Transverse colon (tissue), 4 donors: ENCODE measurements at regions not wholly inside any gene's neighbourhood (a gene's known extent, or its start where the extent isn't known, plus 50 kb on each side); places are given as distances from the start of the nearest gene placed in this dataset.

Source experiments
- EP300 ChIP-seq: sonication (generic); formaldehyde crosslinking; IDR thresholded peaks from one replicate; pipeline ENCODE4 v1.6.1; 2017; ENCODE audit warnings: antibody characterized with exemption, low read depth
- POLR2A ChIP-seq: fragments of 450-650 bp; IDR thresholded peaks from one replicate; pipeline ENCODE4 v1.6.1; 2016; ENCODE audit warnings: antibody characterized with exemption, mild to moderate bottlenecking, moderate library complexity
- POLR2AphosphoS5 ChIP-seq, 3 donors: sonication (generic); formaldehyde crosslinking; IDR thresholded peaks; one replicate each; pipeline ENCODE4 v1.6.1; 2016; ENCODE audit warnings: antibody characterized with exemption in 3 of 3
- TF ChIP-seq, protein P1 (sequence below), 5 experiments: fragments of 200-600 bp in 3 of 5; fragments of 450-650 bp in 2 of 5; sonication (generic) in 3 of 5; IDR thresholded peaks; 1 replicate in 2 of 5; 2 replicates in 3 of 5; pipeline ENCODE4 v1.5.1; 2016 to 2017; ENCODE audit warnings: antibody characterized with exemption in 5 of 5, inconsistent platforms in 3 of 5, mild to moderate bottlenecking in 2 of 5, moderate library complexity in 1 of 5

DNA sequence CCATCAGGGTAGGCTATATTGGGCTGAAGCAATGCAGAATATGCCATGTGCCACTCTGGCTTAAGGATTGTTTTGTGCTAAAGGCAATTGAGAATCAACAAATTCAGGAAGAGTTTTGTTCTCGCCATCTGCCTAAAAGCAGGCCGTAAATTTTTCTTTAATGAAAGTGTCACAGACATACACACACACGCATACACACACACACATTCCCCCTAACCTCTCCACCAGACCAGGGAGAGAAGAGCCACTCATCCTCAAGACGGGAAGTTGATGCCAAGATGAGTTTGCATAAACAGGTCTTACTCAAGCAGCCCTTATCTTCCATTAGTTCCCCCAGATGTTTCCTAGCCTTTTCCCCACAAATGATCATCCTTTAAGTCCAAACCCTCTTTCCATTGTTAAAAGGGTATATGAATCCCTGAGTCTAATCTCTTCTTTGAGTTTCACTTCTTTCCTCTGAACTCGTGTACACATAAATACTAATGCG is 59.6 kb upstream of the TRIM24 start:
- TF ChIP-seq POLR2A (no peak), POLR2AphosphoS5 (IDR thresholded peaks at IDR 0.05) (no peak), EP300 (no peak)
- TF ChIP-seq, protein P1, sequence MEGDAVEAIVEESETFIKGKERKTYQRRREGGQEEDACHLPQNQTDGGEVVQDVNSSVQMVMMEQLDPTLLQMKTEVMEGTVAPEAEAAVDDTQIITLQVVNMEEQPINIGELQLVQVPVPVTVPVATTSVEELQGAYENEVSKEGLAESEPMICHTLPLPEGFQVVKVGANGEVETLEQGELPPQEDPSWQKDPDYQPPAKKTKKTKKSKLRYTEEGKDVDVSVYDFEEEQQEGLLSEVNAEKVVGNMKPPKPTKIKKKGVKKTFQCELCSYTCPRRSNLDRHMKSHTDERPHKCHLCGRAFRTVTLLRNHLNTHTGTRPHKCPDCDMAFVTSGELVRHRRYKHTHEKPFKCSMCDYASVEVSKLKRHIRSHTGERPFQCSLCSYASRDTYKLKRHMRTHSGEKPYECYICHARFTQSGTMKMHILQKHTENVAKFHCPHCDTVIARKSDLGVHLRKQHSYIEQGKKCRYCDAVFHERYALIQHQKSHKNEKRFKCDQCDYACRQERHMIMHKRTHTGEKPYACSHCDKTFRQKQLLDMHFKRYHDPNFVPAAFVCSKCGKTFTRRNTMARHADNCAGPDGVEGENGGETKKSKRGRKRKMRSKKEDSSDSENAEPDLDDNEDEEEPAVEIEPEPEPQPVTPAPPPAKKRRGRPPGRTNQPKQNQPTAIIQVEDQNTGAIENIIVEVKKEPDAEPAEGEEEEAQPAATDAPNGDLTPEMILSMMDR (IDR thresholded peaks at IDR 0.05): no peak
